HG02759 (cell line): ENCODE measurements at regions not wholly inside any gene's neighbourhood (a gene's known extent, or its start where the extent isn't known, plus 50 kb on each side); places are given as distances from the start of the nearest gene placed in this dataset.

ENCODE experiments used
- ATAC-seq: cut with Tn5 transposase; IDR thresholded peaks from one replicate; pipeline ENCODE4 v1.9.1; 2021; ENCODE audit warnings: mild to moderate bottlenecking, moderate library complexity; ENCODE audit not compliant: unreplicated experiment

GRCh38 chr18:27699137-27699536 is 477.8 kb downstream of the CDH2 start:
- ATAC-seq: no peak

DNA sequence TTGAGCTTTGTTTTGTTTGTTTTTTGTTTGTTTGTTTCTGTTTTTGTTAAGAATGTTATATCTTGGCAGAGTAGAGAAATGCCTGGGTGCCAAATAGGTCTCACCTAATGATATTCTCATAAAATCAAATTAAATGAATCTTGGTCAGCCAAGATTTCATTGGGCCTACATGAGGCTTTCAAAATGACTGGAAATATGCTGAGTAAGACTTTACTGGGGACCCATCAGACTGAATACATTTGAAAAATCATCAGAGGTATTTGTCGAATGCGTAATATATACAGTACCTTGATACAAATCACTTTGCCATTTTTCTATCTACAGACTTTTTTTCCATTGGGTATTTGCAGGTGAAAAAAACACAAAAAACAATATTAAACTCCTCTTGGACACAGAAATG is 480.8 kb downstream of the CDH2 start:
- ATAC-seq: no peak

DNA sequence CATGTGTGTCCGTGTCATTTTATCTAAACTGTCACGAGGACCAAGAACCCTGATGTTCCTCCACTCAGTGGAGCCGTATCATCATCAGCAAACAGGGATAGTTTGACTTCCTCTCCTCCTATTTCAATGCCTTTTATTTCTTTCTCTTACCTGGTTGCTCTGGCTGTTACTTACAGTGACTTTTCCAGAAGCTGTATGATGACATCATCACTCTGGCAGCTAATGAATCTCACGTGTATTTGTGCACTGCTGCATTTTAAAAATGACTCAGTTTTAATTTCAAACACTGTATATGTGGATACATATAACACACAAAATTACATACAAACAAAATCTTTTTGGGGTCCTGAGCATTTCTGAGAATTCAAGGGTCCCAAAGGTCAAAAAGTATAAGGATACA is 481.4 kb downstream of the CDH2 start:
- ATAC-seq: no peak

- ATAC-seq: no peak
Observed at GRCh38 chr18:27695052-27695451, 481.9 kb downstream of the CDH2 start.

DNA sequence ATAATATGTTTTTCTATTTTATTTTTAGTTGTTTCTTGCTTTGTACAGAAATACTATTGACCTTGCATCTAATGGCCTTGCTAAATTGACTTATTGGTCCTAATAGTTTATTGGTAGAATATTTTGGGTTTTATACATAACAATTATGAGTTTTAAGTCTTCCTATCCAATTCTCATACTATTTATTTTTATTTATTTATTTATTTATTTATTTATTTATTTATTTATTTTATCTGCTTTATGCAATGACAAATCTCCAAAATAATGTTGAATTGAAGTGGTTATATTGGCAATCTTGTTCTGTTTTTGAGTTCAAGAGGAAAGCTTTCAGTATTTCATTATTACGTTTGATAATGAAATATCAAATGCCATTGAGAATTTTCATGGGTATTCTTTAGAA is 488.3 kb downstream of the CDH2 start:
- ATAC-seq: no peak

GRCh38 chr18:27687351-27687979 is 489.5 kb downstream of the CDH2 start:
- ATAC-seq: no peak

GRCh38 chr18:27685807-27686412 is 491.0 kb downstream of the CDH2 start:
- ATAC-seq: no peak

DNA sequence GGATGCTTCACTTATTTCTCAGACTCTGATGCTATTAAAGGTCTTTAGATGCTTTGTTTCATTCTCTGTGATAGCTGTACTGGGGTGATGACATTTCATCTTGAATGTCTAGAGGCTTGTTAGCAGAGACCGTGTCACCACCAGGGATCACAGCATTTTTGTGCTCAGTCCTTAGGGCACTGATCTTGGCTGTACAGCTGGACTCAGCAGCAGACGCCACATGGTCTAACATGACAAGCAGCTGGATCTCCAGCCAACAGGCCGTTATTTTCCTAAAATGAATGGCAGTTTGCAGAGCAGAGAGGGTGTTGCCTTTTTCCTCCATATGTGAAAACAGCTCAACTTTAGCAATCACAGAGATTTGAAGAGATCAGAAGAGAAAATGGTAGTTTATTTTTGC is 491.8 kb downstream of the CDH2 start:
- ATAC-seq: no peak

GRCh38 chr18:27674411-27674810 is 489.3 kb upstream of the CHST9 start:
- no peak for ATAC-seq

GRCh38 chr18:27673861-27674260 is 488.8 kb upstream of the CHST9 start:
- ATAC-seq: no peak

DNA sequence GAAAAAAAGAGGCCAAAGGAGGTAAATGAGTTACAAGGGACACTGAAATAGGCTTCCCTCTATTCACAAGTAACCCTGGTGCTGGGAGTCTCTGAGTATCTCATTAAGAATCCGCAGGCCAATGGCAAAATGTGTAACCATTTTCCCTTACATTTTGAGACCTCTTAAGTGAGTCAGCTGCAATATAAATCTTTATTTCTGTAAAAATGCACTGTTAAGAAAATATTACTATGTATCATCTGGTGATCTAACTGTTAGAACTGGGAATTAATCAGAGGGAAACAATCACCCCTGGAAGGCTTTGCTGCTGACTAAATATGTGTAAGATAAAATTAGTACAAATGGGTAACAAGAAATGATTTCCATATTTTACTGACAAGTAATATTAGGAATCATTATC is 483.1 kb upstream of the CHST9 start:
- no peak for ATAC-seq

- ATAC-seq: no peak
Observed at GRCh38 chr18:27667064-27667463, 482.0 kb upstream of the CHST9 start.

DNA sequence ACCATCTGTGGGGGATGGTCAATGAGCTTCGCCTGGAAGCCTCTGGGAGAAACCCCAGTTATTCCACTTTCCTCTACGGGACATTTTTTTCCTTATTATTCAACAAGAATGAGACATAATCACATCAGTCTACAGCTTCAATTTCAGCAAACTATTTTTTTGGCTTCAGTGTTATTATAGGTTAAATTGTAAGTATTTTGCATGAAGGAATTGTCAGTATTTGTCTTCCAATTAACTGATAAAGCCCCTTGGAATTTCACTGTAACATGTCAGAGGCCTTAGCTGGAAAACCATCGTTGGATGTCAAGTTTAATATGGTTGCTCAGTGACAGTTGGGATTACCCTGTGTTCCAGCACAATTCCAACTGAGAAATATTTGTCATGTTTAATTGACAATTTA is 480.9 kb upstream of the CHST9 start:
- ATAC-seq: no peak

DNA sequence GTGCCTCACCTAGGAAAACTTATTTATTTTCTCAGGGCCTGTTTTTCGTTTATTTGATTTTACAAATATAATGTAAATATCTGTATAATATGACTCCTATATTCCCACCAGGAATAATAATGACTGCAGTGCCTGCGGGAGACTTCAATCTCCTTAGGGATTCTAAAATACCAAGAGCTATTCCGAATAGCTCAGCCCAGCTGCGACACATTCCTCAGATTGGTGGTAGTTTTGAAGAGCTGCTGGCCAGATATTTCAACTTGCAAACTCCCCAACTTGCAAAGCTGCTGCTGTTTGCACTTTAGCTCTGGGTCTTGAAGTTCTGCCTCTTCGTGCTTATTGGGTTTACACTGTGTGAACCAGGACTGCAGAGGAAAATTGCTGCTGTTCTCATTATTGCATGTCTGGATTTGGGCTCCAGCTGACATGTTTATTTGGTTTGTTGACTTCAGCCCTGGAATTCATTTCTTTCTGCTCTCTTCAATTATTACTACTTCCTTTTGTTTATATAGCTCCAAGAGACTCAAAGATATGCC is 480.2 kb upstream of the CHST9 start:
- no peak for ATAC-seq

GRCh38 chr18:27662949-27663348 is 477.8 kb upstream of the CHST9 start:
- no peak for ATAC-seq

DNA sequence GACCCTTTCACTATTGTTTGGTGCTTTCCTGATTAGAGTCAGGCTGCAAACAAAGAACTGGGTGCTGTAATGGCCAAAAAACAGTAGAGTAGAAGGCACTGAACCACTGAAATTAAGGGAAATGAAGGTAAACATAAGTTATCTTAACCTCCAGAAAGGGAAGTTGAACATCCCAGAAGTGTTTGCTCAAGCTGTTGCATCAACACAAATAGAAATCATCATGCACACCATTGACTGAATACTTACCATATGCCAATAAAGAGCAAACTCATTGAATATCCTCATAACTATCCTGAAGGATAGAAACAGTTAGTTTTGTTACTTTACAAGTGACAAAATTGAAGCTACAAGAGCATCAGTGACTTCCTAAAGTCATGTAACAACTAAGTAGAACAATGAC is 477.4 kb upstream of the CHST9 start:
- no peak for ATAC-seq

GRCh38 chr18:27661320-27662018 is 476.4 kb upstream of the CHST9 start:
- ATAC-seq: no peak

DNA sequence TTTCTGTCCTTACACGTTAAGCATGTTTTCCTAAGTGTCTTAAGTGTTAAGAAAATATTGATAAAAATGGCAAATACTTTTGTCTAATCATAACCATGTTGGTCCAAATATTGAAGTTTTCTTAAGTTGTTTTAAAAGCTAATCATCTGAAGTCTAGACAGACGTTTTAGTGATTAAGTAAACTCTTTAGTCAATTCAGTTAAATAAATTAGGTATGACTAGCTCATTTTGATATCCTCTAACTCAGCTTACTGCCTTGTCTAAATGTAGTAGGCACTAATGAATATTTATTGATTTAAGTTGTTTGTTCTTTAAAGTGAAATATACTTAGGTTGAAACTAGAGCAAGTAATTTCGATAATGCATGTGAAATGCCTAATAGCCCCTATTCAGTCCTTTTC is 471.8 kb upstream of the CHST9 start:
- no peak for ATAC-seq

GRCh38 chr18:27656167-27656778 is 471.2 kb upstream of the CHST9 start:
- no peak for ATAC-seq

DNA sequence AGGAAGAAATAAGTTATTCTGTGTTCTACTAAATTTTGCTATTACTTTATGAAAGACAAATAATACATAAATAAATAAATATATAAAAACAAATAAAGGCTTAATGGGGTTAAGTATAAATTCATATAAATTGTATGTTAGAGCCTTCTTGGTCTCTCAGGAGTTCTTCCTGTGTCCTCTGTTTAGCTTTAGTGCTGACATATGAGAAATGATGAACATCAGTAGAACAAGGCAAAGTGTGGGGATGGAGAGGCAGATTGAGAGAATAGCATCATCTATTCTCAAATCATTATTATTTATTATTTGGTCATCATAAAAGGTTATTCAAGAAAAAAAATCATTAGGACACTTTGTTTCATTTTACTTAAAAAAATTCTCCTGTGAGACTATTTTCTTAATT is 468.1 kb upstream of the CHST9 start:
- no peak for ATAC-seq

DNA sequence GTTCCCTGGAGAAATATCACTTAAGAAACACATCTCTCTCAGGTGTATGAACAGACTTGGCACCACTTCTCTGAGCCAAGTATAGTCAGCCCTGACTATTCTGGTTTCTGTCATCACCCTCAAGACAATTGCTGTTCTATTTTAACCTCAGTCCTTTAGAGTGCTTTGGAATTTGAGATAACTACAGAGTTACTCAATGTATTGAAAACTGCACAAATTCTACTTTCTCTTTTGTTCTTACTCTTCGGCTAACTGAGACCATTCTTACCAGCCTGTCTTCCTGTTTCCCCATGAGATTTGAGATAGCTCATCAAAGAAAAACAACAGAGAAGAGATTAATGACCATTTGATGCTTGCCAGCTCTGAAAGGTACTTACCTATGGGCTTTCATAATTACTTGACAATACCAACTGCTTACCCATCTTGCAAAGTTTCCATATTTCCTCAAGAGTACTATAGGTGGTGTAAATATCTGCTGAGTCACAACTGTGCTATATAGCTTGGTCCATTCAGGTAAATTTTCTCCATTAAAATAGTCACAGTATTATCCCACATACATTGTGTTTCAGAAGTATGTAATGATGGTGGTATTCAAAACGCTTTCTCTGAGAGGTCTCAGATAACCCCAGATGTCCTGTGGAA is 467.5 kb upstream of the CHST9 start:
- peak; percentile 76 for ATAC-seq
